ENCODE measurements at regions not wholly inside any gene's neighbourhood (a gene's known extent, or its start where the extent isn't known, plus 50 kb on each side); places are given as distances from the start of the nearest gene placed in this dataset.

DNA sequence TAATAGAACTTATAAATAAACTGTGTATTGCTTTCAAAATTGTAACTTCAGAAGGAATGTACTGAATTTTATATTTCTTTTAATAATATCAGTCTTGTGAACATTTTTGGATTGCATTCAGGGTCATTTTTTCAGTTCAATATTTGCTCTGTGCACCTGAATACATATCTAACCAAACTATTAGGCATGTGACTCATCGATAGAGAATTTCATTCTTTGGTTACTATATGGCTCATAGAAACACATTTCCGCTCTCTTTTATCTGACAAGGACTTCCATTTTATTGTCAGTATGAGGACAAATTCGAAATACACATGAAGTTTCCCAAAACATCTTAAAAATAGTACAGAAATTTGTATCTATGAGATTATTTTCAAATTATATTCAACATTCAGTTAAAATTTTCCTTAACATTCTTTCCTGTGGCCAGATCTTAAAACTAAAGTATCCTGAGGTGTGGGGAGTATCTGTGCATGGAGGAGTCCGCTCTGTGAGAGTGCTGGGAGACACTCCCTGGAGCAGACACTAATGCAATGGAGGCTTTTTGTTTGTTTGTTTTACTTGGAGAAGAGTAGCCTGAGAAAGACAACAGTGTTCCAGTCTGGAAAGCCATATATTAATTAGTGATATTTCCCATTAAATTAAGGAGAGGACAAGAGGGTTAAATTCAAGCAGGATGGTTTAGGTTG is 483.6 kb downstream of the PCDH20 start:
- CTCF ChIA-PET: no interaction called here
- Histone ChIP-seq H4K20me1 (ENCODE audit: low read length) (no peaks in the 10 kb centered on the region), H3K36me3 (ENCODE audit: low read depth, low read length) (no peaks in the 10 kb centered on the region), H3K4me1 (ENCODE audit: insufficient read depth, low read length) (peaks cover 46% of the 10 kb centered on the region), H3K4me3 (ENCODE audit: low read length) (peak overlapping the region; percentile 50; the same call in 1 of the 2 replicates), H3K9ac (ENCODE audit: low read length) (peak overlapping the region; percentile 43), H3K79me2 (ENCODE audit: low read length) (no peaks in the 10 kb centered on the region), H3K9me3 (ENCODE audit: low read length) (no peaks in the 10 kb centered on the region), H3K27ac (ENCODE audit: low read length) (peak overlapping the region; percentile 82), H3K27me3 (ENCODE audit: low read length) (no peaks in the 10 kb centered on the region), H2AFZ (ENCODE audit: low read length) (peak overlapping the region; percentile 68), H3K9me2 (replicated peaks; ENCODE audit: low read length) (no peaks in the 10 kb centered on the region), H3F3A (ENCODE audit: low read length, unreplicated experiment) (peaks cover 6% of the 10 kb centered on the region), H3K4me2 (ENCODE audit: low read length) (peak overlapping the region; percentile 79)
- TSS peak; percentile 89 for BruUV-seq (replicated peaks)
- intact Hi-C loops (cut with micrococcal nuclease): loop anchor here (2.0 to 10.0 kb wide), 5 partner anchors 27 to 323 kb away; no protein-coding TSS in a partner anchor
- DNase-seq: peak; percentile 91
- peak; percentile 84 for ATAC-seq
- TF ChIP-seq EZH2phosphoT487 (IDR thresholded peaks at IDR 0.05; ENCODE audit: borderline replicate concordance, low read length): no peak
- TF ChIP-seq, protein P1, sequence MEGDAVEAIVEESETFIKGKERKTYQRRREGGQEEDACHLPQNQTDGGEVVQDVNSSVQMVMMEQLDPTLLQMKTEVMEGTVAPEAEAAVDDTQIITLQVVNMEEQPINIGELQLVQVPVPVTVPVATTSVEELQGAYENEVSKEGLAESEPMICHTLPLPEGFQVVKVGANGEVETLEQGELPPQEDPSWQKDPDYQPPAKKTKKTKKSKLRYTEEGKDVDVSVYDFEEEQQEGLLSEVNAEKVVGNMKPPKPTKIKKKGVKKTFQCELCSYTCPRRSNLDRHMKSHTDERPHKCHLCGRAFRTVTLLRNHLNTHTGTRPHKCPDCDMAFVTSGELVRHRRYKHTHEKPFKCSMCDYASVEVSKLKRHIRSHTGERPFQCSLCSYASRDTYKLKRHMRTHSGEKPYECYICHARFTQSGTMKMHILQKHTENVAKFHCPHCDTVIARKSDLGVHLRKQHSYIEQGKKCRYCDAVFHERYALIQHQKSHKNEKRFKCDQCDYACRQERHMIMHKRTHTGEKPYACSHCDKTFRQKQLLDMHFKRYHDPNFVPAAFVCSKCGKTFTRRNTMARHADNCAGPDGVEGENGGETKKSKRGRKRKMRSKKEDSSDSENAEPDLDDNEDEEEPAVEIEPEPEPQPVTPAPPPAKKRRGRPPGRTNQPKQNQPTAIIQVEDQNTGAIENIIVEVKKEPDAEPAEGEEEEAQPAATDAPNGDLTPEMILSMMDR (conservative IDR thresholded peaks at IDR 0.05; ENCODE audit: low read depth, low read length): no peak
- TF ChIP-seq EZH2 (IDR thresholded peaks at IDR 0.05; ENCODE audit: low read length, unreplicated experiment): no peak
- POLR2A ChIA-PET (ENCODE audit: unreplicated experiment): no interaction called here

GRCh38 chr13:60925686-60926085 is 490.0 kb downstream of the PCDH20 start:
- Histone ChIP-seq H4K20me1 (ENCODE audit: low read length) (no peaks in the 10 kb centered on the region), H3K4me3 (ENCODE audit: low read length) (no peak overlapping the region), H3K9me2 (replicated peaks; ENCODE audit: low read length) (no peaks in the 10 kb centered on the region), H2AFZ (ENCODE audit: low read length) (no peak overlapping the region), H3K36me3 (ENCODE audit: low read depth, low read length) (no peaks in the 10 kb centered on the region), H3K4me1 (ENCODE audit: insufficient read depth, low read length) (peaks cover 16% of the 10 kb centered on the region), H3K27ac (ENCODE audit: low read length) (no peak overlapping the region), H3K9me3 (ENCODE audit: low read length) (no peaks in the 10 kb centered on the region), H3K79me2 (ENCODE audit: low read length) (no peaks in the 10 kb centered on the region), H3K9ac (ENCODE audit: low read length) (no peak overlapping the region), H3F3A (ENCODE audit: low read length, unreplicated experiment) (no peaks in the 10 kb centered on the region), H3K4me2 (ENCODE audit: low read length) (no peak overlapping the region), H3K27me3 (ENCODE audit: low read length) (no peaks in the 10 kb centered on the region)
- TF ChIP-seq EZH2phosphoT487 (IDR thresholded peaks at IDR 0.05; ENCODE audit: borderline replicate concordance, low read length) (no peak), EZH2 (IDR thresholded peaks at IDR 0.05; ENCODE audit: low read length, unreplicated experiment) (no peak)
- TF ChIP-seq, protein P1 (conservative IDR thresholded peaks at IDR 0.05; ENCODE audit: low read depth, low read length): no peak
- intact Hi-C loops (cut with micrococcal nuclease): no loop called here
- BruUV-seq (replicated peaks): no TSS peak
- POLR2A ChIA-PET (ENCODE audit: unreplicated experiment): no interaction called here
- DNase-seq (no peak), ATAC-seq (no peak)
- CTCF ChIA-PET: no interaction called here

DNA sequence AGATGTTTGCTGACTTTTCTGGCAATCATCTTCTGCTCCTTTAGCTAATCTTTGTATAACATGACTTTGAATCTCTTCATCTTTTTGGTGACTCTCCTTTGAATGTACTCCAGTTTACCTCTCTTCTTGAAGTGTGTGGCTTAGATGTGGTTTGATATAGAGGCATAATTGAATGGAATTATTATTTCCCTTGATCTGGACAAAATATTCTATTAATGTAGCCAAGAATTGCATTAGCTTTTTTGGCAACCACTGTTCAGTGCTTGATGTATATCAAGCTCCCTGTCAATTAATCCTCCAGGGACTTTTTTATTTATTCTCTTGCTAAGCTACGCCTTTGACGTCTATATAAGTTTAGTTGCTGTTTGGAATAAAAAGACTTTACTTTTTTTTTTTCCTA is 490.8 kb downstream of the PCDH20 start:
- Histone ChIP-seq H3K79me2 (ENCODE audit: low read length) (no peaks in the 10 kb centered on the region), H4K20me1 (ENCODE audit: low read length) (no peaks in the 10 kb centered on the region), H3K4me3 (ENCODE audit: low read length) (no peak overlapping the region), H3K27me3 (ENCODE audit: low read length) (no peaks in the 10 kb centered on the region), H3K4me2 (ENCODE audit: low read length) (no peak overlapping the region), H3K27ac (ENCODE audit: low read length) (no peak overlapping the region), H3F3A (ENCODE audit: low read length, unreplicated experiment) (no peaks in the 10 kb centered on the region), H3K9me2 (replicated peaks; ENCODE audit: low read length) (no peaks in the 10 kb centered on the region), H3K9me3 (ENCODE audit: low read length) (no peaks in the 10 kb centered on the region), H2AFZ (ENCODE audit: low read length) (no peak overlapping the region), H3K4me1 (ENCODE audit: insufficient read depth, low read length) (peaks cover 8% of the 10 kb centered on the region), H3K9ac (ENCODE audit: low read length) (no peak overlapping the region), H3K36me3 (ENCODE audit: low read depth, low read length) (no peaks in the 10 kb centered on the region)
- POLR2A ChIA-PET (ENCODE audit: unreplicated experiment): no interaction called here
- no peak for ATAC-seq
- no TSS peak for BruUV-seq (replicated peaks)
- no peak for TF ChIP-seq EZH2phosphoT487 (IDR thresholded peaks at IDR 0.05; ENCODE audit: borderline replicate concordance, low read length)
- intact Hi-C loops (cut with micrococcal nuclease): no loop called here
- DNase-seq: no peak
- CTCF ChIA-PET: no interaction called here
